CD4-positive, alpha-beta T cell treated with Interleukin-1 beta for 1 hour (primary cell): ENCODE measurements at regions not wholly inside any gene's neighbourhood (a gene's known extent, or its start where the extent isn't known, plus 50 kb on each side); places are given as distances from the start of the nearest gene placed in this dataset.

Source experiments
- DNase-seq, 2 donors: peaks; one replicate each; pipeline ENCODE4 v3.0.0-alpha.2; 2020 to 2022

DNA sequence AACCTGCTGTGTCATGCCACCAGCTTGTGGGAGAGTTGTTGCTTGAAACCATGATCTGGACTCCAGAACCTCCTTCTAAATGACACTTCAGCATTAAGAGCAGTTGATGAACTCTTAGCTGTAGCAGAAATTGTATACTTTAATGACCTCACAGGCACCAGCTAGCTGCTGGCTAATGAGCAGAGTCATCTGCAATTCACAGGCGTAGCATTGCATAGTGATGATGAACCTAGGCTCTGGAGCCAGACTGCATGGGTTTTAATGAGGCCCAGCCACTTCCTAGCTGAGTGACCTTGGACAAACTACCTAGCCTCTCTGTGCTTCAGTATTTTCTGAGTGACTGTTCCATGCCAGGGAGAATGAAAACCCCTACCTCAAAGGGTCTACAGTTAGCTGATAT lies 407.1 kb downstream of the LMO4 start:
- DNase-seq, result no peak

- DNase-seq, result no peak
Observed at GRCh38 chr1:87739141-87739540, 410.5 kb downstream of the LMO4 start.

DNA sequence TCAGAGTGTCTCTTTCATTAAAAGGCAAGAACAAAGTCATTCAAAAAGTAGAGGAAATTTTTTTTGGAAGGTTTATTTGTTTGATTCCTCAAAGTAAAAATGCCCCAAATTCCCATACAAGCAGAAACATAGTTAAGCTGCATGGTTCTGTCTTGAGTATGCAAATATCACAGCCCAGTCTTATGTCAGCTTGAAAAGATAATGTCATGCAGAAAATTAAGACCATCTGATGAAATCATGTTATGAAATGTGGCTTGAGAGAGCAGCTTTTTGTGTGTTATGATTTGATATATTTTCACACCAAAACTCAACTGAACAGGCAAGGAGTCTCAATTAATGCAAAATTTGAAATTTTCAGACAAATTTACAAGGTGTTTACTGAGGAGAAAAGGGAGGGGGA lies 411.0 kb downstream of the LMO4 start:
- no peak for DNase-seq

GRCh38 chr1:87743256-87743655 lies 414.6 kb downstream of the LMO4 start:
- DNase-seq, result no peak

GRCh38 chr1:87744056-87744455 lies 415.4 kb downstream of the LMO4 start:
- DNase-seq, result no peak

DNA sequence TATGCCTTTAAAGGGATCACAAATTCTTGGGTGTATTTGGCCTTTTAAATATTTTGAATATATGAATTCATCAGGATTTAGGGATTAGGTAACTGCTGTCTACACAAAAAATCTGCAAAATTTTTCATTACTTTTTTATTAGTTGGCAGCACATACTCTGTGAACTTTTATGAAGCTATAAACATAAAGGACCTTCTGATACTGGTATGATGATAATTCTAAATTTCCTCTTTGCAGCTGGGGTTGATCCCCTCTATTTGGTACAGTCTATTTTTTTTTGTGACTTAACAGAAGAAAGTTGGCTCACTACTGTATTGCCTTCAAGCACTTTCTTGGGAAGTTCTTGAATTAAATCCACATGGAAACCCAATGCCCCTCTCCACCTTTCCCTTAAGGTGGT lies 416.1 kb downstream of the LMO4 start:
- no peak for DNase-seq

DNA sequence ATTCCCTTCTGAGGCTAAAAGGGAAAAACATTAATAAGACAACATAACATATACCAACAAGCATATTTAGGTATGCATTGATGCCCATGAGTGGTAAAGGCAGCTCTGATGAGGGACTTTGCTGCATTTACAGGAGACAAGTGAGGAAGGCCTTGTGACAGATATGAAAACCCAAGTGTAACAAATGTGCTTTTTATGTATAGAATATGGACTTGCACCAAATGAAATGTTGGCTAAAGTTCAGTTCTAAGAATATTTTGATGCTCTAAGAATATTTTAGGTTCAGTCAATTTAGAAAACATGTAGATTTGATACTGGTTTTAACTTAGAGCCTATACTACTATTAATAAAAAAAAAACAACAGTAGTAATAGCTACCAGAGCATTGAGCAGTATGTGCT lies 424.7 kb downstream of the LMO4 start:
- DNase-seq, result no peak

- DNase-seq, result no peak
Observed at GRCh38 chr1:87754139-87754538, 425.5 kb downstream of the LMO4 start.

- no peak for DNase-seq
Observed at GRCh38 chr1:87757676-87758075, 429.0 kb downstream of the LMO4 start.

- DNase-seq, result no peak
Observed at GRCh38 chr1:87759421-87760087, 430.9 kb downstream of the LMO4 start.

GRCh38 chr1:87760155-87760554 lies 431.5 kb downstream of the LMO4 start:
- no peak for DNase-seq

GRCh38 chr1:87760654-87761053 lies 432.0 kb downstream of the LMO4 start:
- no peak for DNase-seq

DNA sequence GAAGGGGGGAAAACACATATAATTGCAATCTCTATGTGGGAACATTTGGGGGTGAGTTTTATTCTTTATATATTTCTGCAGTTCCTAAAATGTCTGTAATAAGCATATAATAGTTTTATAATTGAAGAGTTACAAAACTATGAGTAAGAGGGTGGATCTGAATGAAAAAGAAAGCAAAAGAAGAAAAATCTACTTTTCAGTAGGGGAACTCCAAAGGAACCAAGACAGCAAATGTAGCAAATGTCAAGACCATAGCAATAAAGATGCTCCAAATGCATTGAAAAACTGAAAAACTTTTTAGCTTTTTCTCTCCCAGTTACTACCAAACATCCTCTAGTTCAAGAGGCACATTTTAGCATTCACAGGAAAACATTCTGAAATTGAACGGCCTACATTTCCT lies 434.8 kb downstream of the LMO4 start:
- DNase-seq, result no peak

DNA sequence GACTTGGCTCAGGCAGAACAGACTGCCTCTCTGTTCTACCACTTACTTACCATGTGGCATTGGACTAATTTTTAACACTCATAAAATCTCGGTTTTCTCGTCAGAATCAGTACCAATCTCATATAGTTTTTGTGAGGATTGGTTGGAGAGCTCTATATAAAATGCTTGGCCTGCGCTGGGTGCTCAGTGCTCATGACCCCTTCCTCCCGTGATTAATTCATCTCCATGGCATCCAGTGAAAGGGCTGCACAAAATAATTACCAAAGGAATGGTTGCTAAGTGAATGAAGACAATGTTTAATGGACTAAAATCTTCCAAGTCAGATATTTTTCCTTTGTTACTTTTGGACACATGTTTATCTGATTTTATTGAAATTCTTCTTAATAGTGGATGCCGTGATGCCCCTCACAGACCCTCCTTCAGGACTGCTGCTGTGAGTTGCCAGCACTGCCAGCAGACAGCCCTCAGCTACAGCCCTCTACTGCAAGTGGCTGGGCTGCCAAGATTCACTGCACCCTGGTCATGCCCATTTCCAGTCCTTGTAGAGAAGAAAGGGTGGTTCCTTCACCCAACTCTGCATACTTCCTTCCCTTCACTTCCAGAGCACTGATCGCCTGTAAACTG lies 436.5 kb downstream of the LMO4 start:
- no peak for DNase-seq

GRCh38 chr1:87765681-87766070 lies 437.0 kb downstream of the LMO4 start:
- DNase-seq, result no peak

DNA sequence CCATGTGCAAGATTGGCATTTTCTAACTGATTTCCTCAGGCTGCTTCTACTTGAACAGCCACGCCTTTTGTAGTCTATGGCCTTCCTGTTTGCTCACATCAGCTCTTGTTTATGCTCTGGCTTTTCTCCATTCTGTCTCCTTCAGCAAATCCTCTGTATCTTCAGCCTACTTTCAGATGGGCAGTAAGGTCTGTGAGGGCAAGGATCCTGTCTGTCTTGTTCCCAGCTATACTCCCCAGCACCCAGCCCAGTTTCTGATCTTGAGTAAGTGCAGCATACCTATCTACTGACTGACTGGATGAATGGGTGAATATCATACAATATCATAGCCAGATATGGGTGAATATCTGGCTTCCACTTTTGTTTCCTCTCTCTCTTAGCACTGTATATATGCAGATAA lies 438.1 kb downstream of the LMO4 start:
- DNase-seq, result no peak

- no peak for DNase-seq
Observed at GRCh38 chr1:87778896-87779295, 450.2 kb downstream of the LMO4 start.

- no peak for DNase-seq
Observed at GRCh38 chr1:87781554-87781953, 452.9 kb downstream of the LMO4 start.

DNA sequence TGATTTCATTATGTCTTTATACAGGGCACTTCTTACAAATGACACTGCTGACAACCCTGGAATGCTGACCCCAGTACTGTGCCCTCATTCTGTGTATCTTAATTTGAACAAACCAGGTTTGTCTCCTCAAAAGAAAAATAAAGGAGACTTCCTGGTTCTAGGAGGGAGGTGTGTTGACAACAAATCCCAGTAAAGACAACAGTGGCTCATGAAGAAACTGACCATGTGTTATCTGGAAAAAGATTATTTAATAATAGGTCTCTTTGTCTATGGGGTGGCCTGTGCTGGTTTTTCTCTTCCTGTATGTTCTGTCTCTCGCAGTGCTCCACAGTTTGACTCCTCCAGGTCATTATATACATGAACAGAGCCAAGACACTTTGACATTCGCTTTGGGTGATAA lies 454.6 kb downstream of the LMO4 start:
- DNase-seq, result no peak

DNA sequence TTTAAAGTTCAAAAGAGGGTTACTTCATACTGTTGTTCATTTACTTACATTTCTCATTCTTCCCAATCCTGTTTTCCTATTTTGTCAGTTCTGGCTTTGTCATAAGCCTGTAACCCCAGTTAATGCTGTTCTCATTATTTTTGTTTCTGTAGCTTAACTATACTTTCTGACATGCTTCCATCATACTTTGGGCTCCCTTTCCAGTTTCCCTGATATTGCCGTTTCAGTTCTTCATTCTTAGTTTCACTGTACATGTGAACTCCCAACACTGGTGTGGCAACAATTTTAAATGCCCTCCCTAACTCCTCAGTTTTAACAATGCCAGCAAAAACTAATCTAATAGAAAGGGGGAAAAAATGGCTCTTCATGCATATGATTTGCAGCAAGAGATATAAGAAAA lies 456.7 kb downstream of the LMO4 start:
- no peak for DNase-seq

GRCh38 chr1:87786229-87786628 lies 457.5 kb downstream of the LMO4 start:
- DNase-seq, result no peak

- no peak for DNase-seq
Observed at GRCh38 chr1:87786861-87787545, 458.3 kb downstream of the LMO4 start.

- no peak for DNase-seq
Observed at GRCh38 chr1:87787551-87787950, 458.9 kb downstream of the LMO4 start.

GRCh38 chr1:87790756-87791155 lies 462.1 kb downstream of the LMO4 start:
- no peak for DNase-seq
